A673 (cell line): ENCODE measurements at regions not wholly inside any gene's neighbourhood (a gene's known extent, or its start where the extent isn't known, plus 50 kb on each side); places are given as distances from the start of the nearest gene placed in this dataset.

ENCODE experiments used
- CTCF ChIP-seq: fragments of 300-800, 200-600 bp; sonication (generic); conservative IDR thresholded peaks from 2 replicates; pipeline ENCODE4 v1.5.1; 2017; ENCODE audit warnings: low read depth, mild to moderate bottlenecking, antibody characterized with exemption, low read length, moderate library complexity, mixed read lengths
- EZH2 ChIP-seq: fragments of 200-600 bp; sonication (generic); IDR thresholded peaks from 2 replicates; pipeline ENCODE4 v1.6.1; 2017; ENCODE audit warnings: borderline replicate concordance, low read depth, mild to moderate bottlenecking, mixed read lengths, antibody characterized with exemption, low read length; ENCODE audit not compliant: poor library complexity, severe bottlenecking

GRCh38 chr2:121888189-121888557, 132.7 kb downstream of the TSN start:
- peak; percentile 49 for TF ChIP-seq CTCF
- no peak for TF ChIP-seq EZH2
